ENCODE measurements at regions not wholly inside any gene's neighbourhood (a gene's known extent, or its start where the extent isn't known, plus 50 kb on each side); places are given as distances from the start of the nearest gene placed in this dataset.

GRCh38 chr14:105854600-105855245, 328.3 kb downstream of the TMEM121 start:
- Histone ChIP-seq H3K4me1 (no peaks in the 10 kb centered on the region), H3K27ac (no peak overlapping the region), H3K27me3 (no peaks in the 10 kb centered on the region), H3K36me3 (no peaks in the 10 kb centered on the region), H3K9me3 (no peaks in the 10 kb centered on the region), H3K4me3 (no peak overlapping the region)
- TF ChIP-seq CTCF (IDR thresholded peaks at IDR 0.05), result no peak
- DNase-seq (peak in 1 of 4 donors; percentile 60), ATAC-seq (no peak)
- intact Hi-C loops (cut with DNase I), result no loop called here

GRCh38 chr14:105855246-105855892, 329.0 kb downstream of the TMEM121 start:
- no peak for TF ChIP-seq CTCF (IDR thresholded peaks at IDR 0.05)
- H3K27me3 ChIP-seq, result peaks cover 0 to 2% of the 10 kb centered on the region in 2 donors
- intact Hi-C loops (cut with DNase I), result no loop called here
- no peak overlapping the region for H3K4me3 ChIP-seq
- H3K36me3 ChIP-seq, result no peaks in the 10 kb centered on the region
- DNase-seq (peak in 2 of 4 donors; percentile 30 to 75), ATAC-seq (no peak)
- no peaks in the 10 kb centered on the region for H3K4me1 ChIP-seq
- no peaks in the 10 kb centered on the region for H3K9me3 ChIP-seq
- H3K27ac ChIP-seq, result no peak overlapping the region

- H3K36me3 ChIP-seq, result no peaks in the 10 kb centered on the region
- intact Hi-C loops (cut with DNase I), result no loop called here
- H3K27ac ChIP-seq, result no peak overlapping the region
- peaks cover 0 to 10% of the 10 kb centered on the region in 2 donors for H3K27me3 ChIP-seq
- H3K9me3 ChIP-seq, result no peaks in the 10 kb centered on the region
- H3K4me1 ChIP-seq, result no peaks in the 10 kb centered on the region
- no peak overlapping the region for H3K4me3 ChIP-seq
- ATAC-seq, result no peak
- no peak for TF ChIP-seq CTCF (IDR thresholded peaks at IDR 0.05)
- DNase-seq, result peak in 2 of 4 donors; percentile 30 to 65
Measured at GRCh38 chr14:105855893-105856675, 329.7 kb downstream of the TMEM121 start.

- no peaks in the 10 kb centered on the region for H3K9me3 ChIP-seq
- ATAC-seq, result no peak
- H3K27me3 ChIP-seq, result peaks cover 0 to 16% of the 10 kb centered on the region in 2 donors
- no peak for TF ChIP-seq CTCF (IDR thresholded peaks at IDR 0.05)
- intact Hi-C loops (cut with DNase I), result no loop called here
- no peaks in the 10 kb centered on the region for H3K4me1 ChIP-seq
- no peak overlapping the region for H3K4me3 ChIP-seq
- H3K36me3 ChIP-seq, result no peaks in the 10 kb centered on the region
- DNase-seq, result peak in 1 of 4 donors; percentile 17
- H3K27ac ChIP-seq, result no peak overlapping the region
Measured at GRCh38 chr14:105856676-105857219, 330.4 kb downstream of the TMEM121 start.

Data from left lung (tissue), 4 donors.